ENCODE measurements at regions not wholly inside any gene's neighbourhood (a gene's known extent, or its start where the extent isn't known, plus 50 kb on each side); places are given as distances from the start of the nearest gene placed in this dataset.

DNA sequence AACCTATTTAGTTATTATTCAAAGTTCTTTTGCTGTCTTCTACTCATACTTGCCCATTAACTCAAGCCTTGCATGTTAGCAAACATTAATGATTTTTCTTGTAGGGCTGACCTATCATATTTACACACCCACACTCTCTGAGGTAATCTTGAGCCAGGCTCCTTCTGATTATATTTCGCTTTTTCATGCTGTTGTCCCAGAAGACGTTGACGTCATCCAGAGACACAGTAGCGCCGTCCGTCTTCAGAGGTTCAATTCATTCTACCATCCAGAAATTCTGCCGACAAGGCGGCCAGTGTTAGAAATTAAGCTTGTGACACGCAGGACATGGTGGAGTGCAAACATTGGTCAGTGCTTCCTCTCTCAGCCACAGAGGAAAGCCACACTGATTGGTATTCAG is 584.7 kb downstream of the BMP2 start:
- BruUV-seq (replicated peaks): no TSS peak
- TF ChIP-seq POLR2AphosphoS5 (IDR thresholded peaks at IDR 0.05; ENCODE audit: low read depth, low read length) (no peak), SIN3A (IDR thresholded peaks at IDR 0.05; ENCODE audit: borderline replicate concordance, insufficient read depth, low read depth, low read length) (no peak), TCF7L2 (IDR thresholded peaks at IDR 0.05; ENCODE audit: low read depth, low read length) (no peak)
- TF ChIP-seq, protein P1, sequence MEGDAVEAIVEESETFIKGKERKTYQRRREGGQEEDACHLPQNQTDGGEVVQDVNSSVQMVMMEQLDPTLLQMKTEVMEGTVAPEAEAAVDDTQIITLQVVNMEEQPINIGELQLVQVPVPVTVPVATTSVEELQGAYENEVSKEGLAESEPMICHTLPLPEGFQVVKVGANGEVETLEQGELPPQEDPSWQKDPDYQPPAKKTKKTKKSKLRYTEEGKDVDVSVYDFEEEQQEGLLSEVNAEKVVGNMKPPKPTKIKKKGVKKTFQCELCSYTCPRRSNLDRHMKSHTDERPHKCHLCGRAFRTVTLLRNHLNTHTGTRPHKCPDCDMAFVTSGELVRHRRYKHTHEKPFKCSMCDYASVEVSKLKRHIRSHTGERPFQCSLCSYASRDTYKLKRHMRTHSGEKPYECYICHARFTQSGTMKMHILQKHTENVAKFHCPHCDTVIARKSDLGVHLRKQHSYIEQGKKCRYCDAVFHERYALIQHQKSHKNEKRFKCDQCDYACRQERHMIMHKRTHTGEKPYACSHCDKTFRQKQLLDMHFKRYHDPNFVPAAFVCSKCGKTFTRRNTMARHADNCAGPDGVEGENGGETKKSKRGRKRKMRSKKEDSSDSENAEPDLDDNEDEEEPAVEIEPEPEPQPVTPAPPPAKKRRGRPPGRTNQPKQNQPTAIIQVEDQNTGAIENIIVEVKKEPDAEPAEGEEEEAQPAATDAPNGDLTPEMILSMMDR (IDR thresholded peaks at IDR 0.05): no peak
- TF ChIP-seq, protein P2, sequence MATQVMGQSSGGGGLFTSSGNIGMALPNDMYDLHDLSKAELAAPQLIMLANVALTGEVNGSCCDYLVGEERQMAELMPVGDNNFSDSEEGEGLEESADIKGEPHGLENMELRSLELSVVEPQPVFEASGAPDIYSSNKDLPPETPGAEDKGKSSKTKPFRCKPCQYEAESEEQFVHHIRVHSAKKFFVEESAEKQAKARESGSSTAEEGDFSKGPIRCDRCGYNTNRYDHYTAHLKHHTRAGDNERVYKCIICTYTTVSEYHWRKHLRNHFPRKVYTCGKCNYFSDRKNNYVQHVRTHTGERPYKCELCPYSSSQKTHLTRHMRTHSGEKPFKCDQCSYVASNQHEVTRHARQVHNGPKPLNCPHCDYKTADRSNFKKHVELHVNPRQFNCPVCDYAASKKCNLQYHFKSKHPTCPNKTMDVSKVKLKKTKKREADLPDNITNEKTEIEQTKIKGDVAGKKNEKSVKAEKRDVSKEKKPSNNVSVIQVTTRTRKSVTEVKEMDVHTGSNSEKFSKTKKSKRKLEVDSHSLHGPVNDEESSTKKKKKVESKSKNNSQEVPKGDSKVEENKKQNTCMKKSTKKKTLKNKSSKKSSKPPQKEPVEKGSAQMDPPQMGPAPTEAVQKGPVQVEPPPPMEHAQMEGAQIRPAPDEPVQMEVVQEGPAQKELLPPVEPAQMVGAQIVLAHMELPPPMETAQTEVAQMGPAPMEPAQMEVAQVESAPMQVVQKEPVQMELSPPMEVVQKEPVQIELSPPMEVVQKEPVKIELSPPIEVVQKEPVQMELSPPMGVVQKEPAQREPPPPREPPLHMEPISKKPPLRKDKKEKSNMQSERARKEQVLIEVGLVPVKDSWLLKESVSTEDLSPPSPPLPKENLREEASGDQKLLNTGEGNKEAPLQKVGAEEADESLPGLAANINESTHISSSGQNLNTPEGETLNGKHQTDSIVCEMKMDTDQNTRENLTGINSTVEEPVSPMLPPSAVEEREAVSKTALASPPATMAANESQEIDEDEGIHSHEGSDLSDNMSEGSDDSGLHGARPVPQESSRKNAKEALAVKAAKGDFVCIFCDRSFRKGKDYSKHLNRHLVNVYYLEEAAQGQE (IDR thresholded peaks at IDR 0.05; ENCODE audit: insufficient read depth in 1 of 2, low read depth in 2 of 2, low read length in 1 of 2): no peak
- POLR2A ChIA-PET: no interaction called here
- intact Hi-C loops (cut with micrococcal nuclease; ENCODE audit: unreplicated experiment) (no loop called here), in situ Hi-C loops (cut with HindIII; ENCODE audit: low pct_unique_long_range_greater_than_20kb, low sequenced_read_pairs) (no loop called here)
- CTCF ChIA-PET: no interaction called here
- ATAC-seq (no peak), DNase-seq (ENCODE audit: low read depth, low spot score) (no peak)
- Histone ChIP-seq H3K4me3 (ENCODE audit: low read depth in 2 of 2, low read length in 2 of 2) (no peak overlapping the region), H3K4me1 (ENCODE audit: control insufficient read depth, insufficient read depth, low read length) (no peaks in the 10 kb centered on the region), H3K9me3 (ENCODE audit: control insufficient read depth, insufficient read depth, low read depth, low read length) (no peaks in the 10 kb centered on the region), H3K36me3 (ENCODE audit: control insufficient read depth, insufficient read depth, low read length) (no peaks in the 10 kb centered on the region), H3K27ac (ENCODE audit: low read length) (no peak overlapping the region), H3K27me3 (ENCODE audit: control insufficient read depth, insufficient read depth, low read length) (no peaks in the 10 kb centered on the region)

DNA sequence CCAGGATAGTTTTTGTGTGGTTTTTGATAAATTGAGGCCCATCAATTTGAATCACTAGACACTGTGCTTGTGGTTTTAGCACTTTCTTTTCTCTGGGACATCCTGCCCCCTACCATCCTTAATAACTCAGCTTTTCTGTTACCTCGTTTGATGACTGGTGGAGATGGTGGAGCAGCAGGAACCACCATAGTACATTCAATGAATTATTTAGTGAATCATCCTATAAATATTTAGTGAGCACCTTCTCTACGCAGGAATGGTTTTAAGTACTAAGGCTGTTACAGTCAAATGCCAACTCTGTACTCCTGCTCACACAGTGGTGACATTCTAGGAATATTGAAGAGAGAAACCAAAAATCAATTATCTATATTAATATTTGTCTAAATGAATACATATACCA is 585.2 kb downstream of the HAO1 start:
- in situ Hi-C loops (cut with HindIII; ENCODE audit: low pct_unique_long_range_greater_than_20kb, low sequenced_read_pairs) (no loop called here), intact Hi-C loops (cut with micrococcal nuclease; ENCODE audit: unreplicated experiment) (no loop called here)
- DNase-seq (ENCODE audit: low read depth, low spot score): no peak
- no peaks in the 10 kb centered on the region for H3K4me1 ChIP-seq (ENCODE audit: control insufficient read depth, insufficient read depth, low read length)
- no peaks in the 10 kb centered on the region for H3K9me3 ChIP-seq (ENCODE audit: control insufficient read depth, insufficient read depth, low read depth, low read length)
- POLR2A ChIA-PET: no interaction called here
- no peak overlapping the region for H3K27ac ChIP-seq (ENCODE audit: low read length)
- H3K27me3 ChIP-seq (ENCODE audit: control insufficient read depth, insufficient read depth, low read length): no peaks in the 10 kb centered on the region
- BruUV-seq (replicated peaks): no TSS peak
- no peak for ATAC-seq
- no peaks in the 10 kb centered on the region for H3K36me3 ChIP-seq (ENCODE audit: control insufficient read depth, insufficient read depth, low read length)
- CTCF ChIA-PET: no interaction called here
- TF ChIP-seq, protein P2 (IDR thresholded peaks at IDR 0.05; ENCODE audit: insufficient read depth in 1 of 2, low read depth in 2 of 2, low read length in 1 of 2): no peak
- TF ChIP-seq SIN3A (IDR thresholded peaks at IDR 0.05; ENCODE audit: borderline replicate concordance, insufficient read depth, low read depth, low read length): no peak
- TF ChIP-seq, protein P1 (IDR thresholded peaks at IDR 0.05): no peak
- TF ChIP-seq POLR2AphosphoS5 (IDR thresholded peaks at IDR 0.05; ENCODE audit: low read depth, low read length): no peak
- TF ChIP-seq TCF7L2 (IDR thresholded peaks at IDR 0.05; ENCODE audit: low read depth, low read length): no peak
- H3K4me3 ChIP-seq (ENCODE audit: low read depth in 2 of 2, low read length in 2 of 2): no peak overlapping the region

All from Panc1 (cell line).